Activated CD4-positive, alpha-beta memory T cell treated with anti-CD3 and anti-CD28 coated beads for 36 hours (primary cell): ENCODE measurements at regions not wholly inside any gene's neighbourhood (a gene's known extent, or its start where the extent isn't known, plus 50 kb on each side); places are given as distances from the start of the nearest gene placed in this dataset.
"Not testable (repeated sequence)": the region's sequence is repeated elsewhere in the genome, so short reads cannot be mapped to it uniquely, and the experiment has no call there.

Source experiments
- CTCF ChIA-PET: fragments of 350-600 bp; sonication (Branson Sonifier 250); formaldehyde crosslinking; loops from one replicate; lab custom pipeline; 2021; ENCODE audit warnings: antibody characterized with exemption, inconsistent platforms; lab: Charles Lee
- POLR2A ChIA-PET: fragments of 350-600 bp; sonication (Branson Sonifier 250); formaldehyde crosslinking; loops from one replicate; lab custom pipeline; 2021; ENCODE audit warnings: antibody characterized with exemption; lab: Charles Lee
- DNase-seq: peaks from one replicate; pipeline ENCODE4 v3.0.0-alpha.2; 2020
- H3K27ac Mint-ChIP-seq: one replicate; pipeline ENCODE4 v1.8.0; 2021; ENCODE audit warnings: mixed read lengths
- H3K27me3 Mint-ChIP-seq: one replicate; pipeline ENCODE4 v1.8.0; 2021; ENCODE audit warnings: mixed read lengths
- H3K36me3 Mint-ChIP-seq: one replicate; pipeline ENCODE4 v1.8.0; 2021; ENCODE audit warnings: mixed read lengths
- H3K4me1 Mint-ChIP-seq: one replicate; pipeline ENCODE4 v1.8.0; 2021; ENCODE audit warnings: low read depth, mixed read lengths
- H3K4me3 Mint-ChIP-seq: one replicate; pipeline ENCODE4 v1.8.0; 2021; ENCODE audit warnings: mild to moderate bottlenecking, mixed read lengths
- H3K9me3 Mint-ChIP-seq: one replicate; pipeline ENCODE4 v1.8.0; 2021; ENCODE audit warnings: mixed read lengths
- intact Hi-C: fragments of 100-400 bp; cut with micrococcal nuclease; formaldehyde crosslinking; loops from one replicate; pipeline ENCODE4 v1.15.1; 2023

GRCh38 chr13:98075048-98075447 is 67.8 kb upstream of the FARP1 start:
- Mint-ChIP-seq H3K36me3 (no peaks in the 10 kb centered on the region), H3K27ac (no peak overlapping the region), H3K27me3 (peaks cover 2% of the 10 kb centered on the region), H3K9me3 (no peaks in the 10 kb centered on the region), H3K4me1 (no peaks in the 10 kb centered on the region), H3K4me3 (no peak overlapping the region)
- ChIA-PET POLR2A (no interaction called here), CTCF (interaction anchor here (1.8 kb wide), 1 partner anchor 219 kb away, joined by 5 read pairs; no protein-coding TSS in a partner anchor)
- intact Hi-C loops, result no loop called here
- DNase-seq, result no peak

- H3K9me3 Mint-ChIP-seq, H3K4me3 Mint-ChIP-seq, DNase-seq, POLR2A ChIA-PET, H3K27me3 Mint-ChIP-seq, H3K36me3 Mint-ChIP-seq, H3K27ac Mint-ChIP-seq, intact Hi-C loops, H3K4me1 Mint-ChIP-seq: not testable (repeated sequence)
- CTCF ChIA-PET, result interaction anchor here (1.8 kb wide), 1 partner anchor 220 kb away, joined by 5 read pairs; no protein-coding TSS in a partner anchor
Measured at GRCh38 chr13:98076309-98076708, 66.6 kb upstream of the FARP1 start.

GRCh38 chr13:98080280-98080679 is 62.6 kb upstream of the FARP1 start:
- no peak overlapping the region for H3K27ac Mint-ChIP-seq
- no peak overlapping the region for H3K4me3 Mint-ChIP-seq
- CTCF ChIA-PET, result no interaction called here
- no peaks in the 10 kb centered on the region for H3K36me3 Mint-ChIP-seq
- no peaks in the 10 kb centered on the region for H3K4me1 Mint-ChIP-seq
- H3K9me3 Mint-ChIP-seq, result no peaks in the 10 kb centered on the region
- H3K27me3 Mint-ChIP-seq, result peaks cover 2% of the 10 kb centered on the region
- POLR2A ChIA-PET, result no interaction called here
- no peak for DNase-seq
- intact Hi-C loops, result no loop called here

GRCh38 chr13:98083507-98083906 is 59.4 kb upstream of the FARP1 start:
- Mint-ChIP-seq H3K27ac (no peak overlapping the region), H3K9me3 (no peaks in the 10 kb centered on the region), H3K36me3 (no peaks in the 10 kb centered on the region), H3K4me1 (no peaks in the 10 kb centered on the region), H3K4me3 (no peak overlapping the region), H3K27me3 (peaks cover 2% of the 10 kb centered on the region)
- intact Hi-C loops, result no loop called here
- no peak for DNase-seq
- ChIA-PET POLR2A (no interaction called here), CTCF (no interaction called here)

DNA sequence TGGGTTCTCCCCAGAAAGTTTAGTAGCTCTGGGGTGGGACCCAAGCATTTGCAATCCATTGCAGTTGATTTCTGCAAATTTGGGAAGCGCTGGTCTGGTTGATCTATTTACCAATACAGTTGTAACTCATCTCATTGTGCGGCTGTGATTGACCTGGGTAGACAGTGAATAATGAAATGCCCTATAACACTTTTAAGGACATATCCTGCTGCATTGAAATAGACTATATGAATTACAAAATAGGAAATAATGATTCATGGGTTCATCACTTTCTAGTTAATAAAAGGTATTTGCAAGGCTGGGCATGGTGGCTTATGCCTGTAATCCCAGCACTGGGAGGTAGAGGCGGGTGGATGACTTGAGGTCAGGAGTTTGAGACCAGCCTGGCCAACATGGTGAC is 59.0 kb upstream of the FARP1 start:
- intact Hi-C loops, result no loop called here
- Mint-ChIP-seq H3K9me3 (no peaks in the 10 kb centered on the region), H3K4me1 (no peaks in the 10 kb centered on the region), H3K36me3 (no peaks in the 10 kb centered on the region), H3K27ac (no peak overlapping the region), H3K4me3 (no peak overlapping the region), H3K27me3 (peaks cover under 1% of the 10 kb centered on the region)
- ChIA-PET POLR2A (no interaction called here), CTCF (no interaction called here)
- no peak for DNase-seq

DNA sequence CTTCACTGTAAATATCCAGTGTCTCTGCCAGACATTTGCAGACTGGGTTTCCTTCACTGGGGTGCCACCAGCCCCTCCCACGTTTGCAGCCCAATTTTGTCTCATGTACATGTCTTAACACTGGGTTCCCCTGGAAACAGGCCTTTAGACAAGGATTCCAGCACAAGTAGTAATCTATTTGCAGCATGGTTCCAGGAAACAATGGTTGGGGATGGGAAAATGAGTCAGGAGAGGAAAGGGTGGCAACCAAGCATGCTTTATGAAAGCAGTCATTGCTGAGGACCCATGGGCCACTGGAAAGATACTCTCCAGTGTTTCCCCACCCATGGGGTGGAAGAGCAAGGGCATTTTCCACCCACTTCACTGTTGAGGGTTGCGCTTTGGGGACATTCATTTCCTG is 53.6 kb upstream of the FARP1 start:
- ChIA-PET POLR2A (no interaction called here), CTCF (no interaction called here)
- no peaks in the 10 kb centered on the region for H3K36me3 Mint-ChIP-seq
- DNase-seq, result no peak
- H3K4me3 Mint-ChIP-seq, result no peak overlapping the region
- no peaks in the 10 kb centered on the region for H3K27me3 Mint-ChIP-seq
- H3K9me3 Mint-ChIP-seq, result no peaks in the 10 kb centered on the region
- no peaks in the 10 kb centered on the region for H3K4me1 Mint-ChIP-seq
- H3K27ac Mint-ChIP-seq, result no peak overlapping the region
- intact Hi-C loops, result no loop called here

GRCh38 chr13:98092888-98093287 is 50.0 kb upstream of the FARP1 start:
- CTCF ChIA-PET, result no interaction called here
- no peaks in the 10 kb centered on the region for H3K4me1 Mint-ChIP-seq
- no peaks in the 10 kb centered on the region for H3K9me3 Mint-ChIP-seq
- POLR2A ChIA-PET, result interaction anchor here (0.6 kb wide), 1 partner anchor 53 kb away, joined by 3 read pairs; no protein-coding TSS in a partner anchor
- intact Hi-C loops, result no loop called here
- H3K27ac Mint-ChIP-seq, result no peak overlapping the region
- no peak overlapping the region for H3K4me3 Mint-ChIP-seq
- H3K27me3 Mint-ChIP-seq, result no peaks in the 10 kb centered on the region
- no peaks in the 10 kb centered on the region for H3K36me3 Mint-ChIP-seq
- no peak for DNase-seq
